Endodermal cell (in vitro differentiated cells): ENCODE measurements at regions not wholly inside any gene's neighbourhood (a gene's known extent, or its start where the extent isn't known, plus 50 kb on each side); places are given as distances from the start of the nearest gene placed in this dataset.

Experiments used
- DNase-seq: peaks from one replicate; pipeline ENCODE4 v3.0.0-alpha.2; 2017
- H3K27ac ChIP-seq: 2 replicates; pipeline ENCODE4 v1.5.1; 2013; ENCODE audit warnings: mild to moderate bottlenecking, low read depth, low read length, moderate library complexity
- H3K27me3 ChIP-seq: 2 replicates; pipeline ENCODE4 v1.6.1; 2013; ENCODE audit warnings: mild to moderate bottlenecking, low read length, moderate library complexity; ENCODE audit not compliant: insufficient read depth, control insufficient read depth, poor library complexity, severe bottlenecking
- H3K36me3 ChIP-seq: 2 replicates; pipeline ENCODE4 v1.7.0; 2013; ENCODE audit warnings: mild to moderate bottlenecking, low read length, moderate library complexity; ENCODE audit not compliant: control insufficient read depth, insufficient read depth
- H3K4me1 ChIP-seq: one replicate; pipeline ENCODE4 v1.7.0; 2013; ENCODE audit warnings: low read length; ENCODE audit not compliant: control insufficient read depth, insufficient read depth
- H3K4me3 ChIP-seq: 2 replicates; pipeline ENCODE4 v1.5.1; 2013; ENCODE audit warnings: mild to moderate bottlenecking, low read length, moderate library complexity
- H3K9ac ChIP-seq: 2 replicates; pipeline ENCODE4 v1.6.1; 2013; ENCODE audit warnings: mild to moderate bottlenecking, low read length, moderate library complexity; ENCODE audit not compliant: poor library complexity, severe bottlenecking; ENCODE audit errors: extremely low read depth
- H3K9me3 ChIP-seq: 2 replicates; pipeline ENCODE4 v1.6.1; 2013; ENCODE audit warnings: mild to moderate bottlenecking, low read length, moderate library complexity; ENCODE audit not compliant: control insufficient read depth
- H3K27ac Mint-ChIP-seq: 2 replicates; pipeline ENCODE4 v1.8.0; 2020; ENCODE audit warnings: mixed read lengths
- H3K27me3 Mint-ChIP-seq: 2 replicates; pipeline ENCODE4 v1.8.0; 2021; ENCODE audit warnings: mild to moderate bottlenecking, mixed read lengths; ENCODE audit not compliant: insufficient read depth
- H3K36me3 Mint-ChIP-seq: 2 replicates; pipeline ENCODE4 v1.8.0; 2020; ENCODE audit warnings: low read depth, mixed read lengths
- H3K4me1 Mint-ChIP-seq: 2 replicates; pipeline ENCODE4 v1.8.0; 2020; ENCODE audit warnings: mixed read lengths
- H3K4me3 Mint-ChIP-seq: 2 replicates; pipeline ENCODE4 v1.8.0; 2020; ENCODE audit warnings: mild to moderate bottlenecking, moderate library complexity, mixed read lengths
- H3K9me3 Mint-ChIP-seq: 2 replicates; pipeline ENCODE4 v1.8.0; 2020; ENCODE audit warnings: mild to moderate bottlenecking, mixed read lengths
- WGBS, 2 experiments: methylation state at CpG; one replicate each; pipeline versions ENCODE4 v1.1.5 to v1.1.7; 2013; ENCODE audit warnings: missing lambda C conversion rate in 2 of 2, mixed read lengths in 1 of 2; ENCODE audit not compliant: insufficient coverage in 1 of 2, insufficient read length in 1 of 2; 5-methylcytosine and 5-hydroxymethylcytosine counted together
- TF ChIP-seq, protein P1 (sequence below): fragments of 200-600 bp; sonication (generic); conservative IDR thresholded peaks from 2 replicates; pipeline ENCODE4 v1.5.0; 2021; ENCODE audit warnings: antibody characterized with exemption, mild to moderate bottlenecking

DNA sequence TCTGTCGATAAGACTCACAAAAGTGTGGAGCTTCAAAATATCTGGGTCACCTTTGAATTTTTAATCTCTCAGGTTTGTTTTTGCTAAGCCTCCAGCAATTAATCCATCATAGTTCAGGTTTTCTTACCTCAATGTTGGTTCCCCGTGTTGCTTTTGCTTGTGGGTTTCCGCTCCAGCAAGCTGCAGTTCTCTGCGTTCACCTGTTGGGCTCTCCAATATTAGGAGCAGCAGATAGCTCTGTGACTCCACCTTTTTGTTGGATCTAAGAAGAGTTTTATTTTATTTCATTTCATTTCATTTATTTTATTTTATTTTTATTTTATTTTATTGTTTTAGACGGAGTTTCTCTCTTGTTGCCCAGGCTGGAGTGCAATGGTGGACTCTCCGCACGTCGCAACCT lies 335.5 kb downstream of the COL11A1 start:
- no peak overlapping the region for H3K27ac Mint-ChIP-seq
- H3K4me3 Mint-ChIP-seq = no peak overlapping the region
- H3K36me3 Mint-ChIP-seq = no peaks in the 10 kb centered on the region
- Histone ChIP-seq H3K9ac (no peak overlapping the region), H3K4me3 (no peak overlapping the region), H3K27ac (no peak overlapping the region), H3K36me3 (no peaks in the 10 kb centered on the region), H3K9me3 (no peaks in the 10 kb centered on the region), H3K27me3 (no peaks in the 10 kb centered on the region), H3K4me1 (no peaks in the 10 kb centered on the region)
- no peaks in the 10 kb centered on the region for H3K9me3 Mint-ChIP-seq
- WGBS, 2 experiments = 71 to 80% methylated on average over 4 to 8 of the region's 8 CpGs
- no peaks in the 10 kb centered on the region for H3K27me3 Mint-ChIP-seq
- DNase-seq = peak; percentile 61
- TF ChIP-seq, protein P1, sequence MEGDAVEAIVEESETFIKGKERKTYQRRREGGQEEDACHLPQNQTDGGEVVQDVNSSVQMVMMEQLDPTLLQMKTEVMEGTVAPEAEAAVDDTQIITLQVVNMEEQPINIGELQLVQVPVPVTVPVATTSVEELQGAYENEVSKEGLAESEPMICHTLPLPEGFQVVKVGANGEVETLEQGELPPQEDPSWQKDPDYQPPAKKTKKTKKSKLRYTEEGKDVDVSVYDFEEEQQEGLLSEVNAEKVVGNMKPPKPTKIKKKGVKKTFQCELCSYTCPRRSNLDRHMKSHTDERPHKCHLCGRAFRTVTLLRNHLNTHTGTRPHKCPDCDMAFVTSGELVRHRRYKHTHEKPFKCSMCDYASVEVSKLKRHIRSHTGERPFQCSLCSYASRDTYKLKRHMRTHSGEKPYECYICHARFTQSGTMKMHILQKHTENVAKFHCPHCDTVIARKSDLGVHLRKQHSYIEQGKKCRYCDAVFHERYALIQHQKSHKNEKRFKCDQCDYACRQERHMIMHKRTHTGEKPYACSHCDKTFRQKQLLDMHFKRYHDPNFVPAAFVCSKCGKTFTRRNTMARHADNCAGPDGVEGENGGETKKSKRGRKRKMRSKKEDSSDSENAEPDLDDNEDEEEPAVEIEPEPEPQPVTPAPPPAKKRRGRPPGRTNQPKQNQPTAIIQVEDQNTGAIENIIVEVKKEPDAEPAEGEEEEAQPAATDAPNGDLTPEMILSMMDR = peak; percentile 63
- peaks cover 14% of the 10 kb centered on the region for H3K4me1 Mint-ChIP-seq

DNA sequence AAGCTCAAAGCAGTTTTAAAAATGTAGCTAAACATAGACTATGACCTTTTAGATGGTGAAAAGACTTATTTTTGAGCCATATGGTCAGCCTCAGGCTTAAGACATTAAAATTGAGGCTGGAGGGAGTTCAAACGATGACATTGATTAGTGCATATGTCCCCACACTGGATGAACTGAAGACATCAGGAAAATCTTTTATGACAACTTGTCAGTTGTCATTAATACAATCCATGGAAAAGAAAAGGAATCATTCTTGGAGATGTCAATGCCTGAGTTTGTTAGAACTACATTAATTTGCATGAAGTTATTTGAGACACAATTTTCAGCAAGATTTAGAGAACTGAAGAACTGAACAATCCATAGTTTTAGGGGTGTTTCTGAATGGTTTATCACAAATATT lies 349.9 kb downstream of the COL11A1 start:
- no peak overlapping the region for H3K27ac Mint-ChIP-seq
- H3K4me3 Mint-ChIP-seq = no peak overlapping the region
- H3K4me1 ChIP-seq = no peaks in the 10 kb centered on the region
- H3K4me1 Mint-ChIP-seq = no peaks in the 10 kb centered on the region
- no peak overlapping the region for H3K4me3 ChIP-seq
- no peaks in the 10 kb centered on the region for H3K36me3 Mint-ChIP-seq
- no peaks in the 10 kb centered on the region for H3K27me3 Mint-ChIP-seq
- H3K27me3 ChIP-seq = no peaks in the 10 kb centered on the region
- DNase-seq = no peak
- WGBS, 2 experiments = 86 to 100% methylated on average over 1 of the region's 1 CpG
- no peak overlapping the region for H3K9ac ChIP-seq
- no peaks in the 10 kb centered on the region for H3K9me3 Mint-ChIP-seq
- no peaks in the 10 kb centered on the region for H3K9me3 ChIP-seq
- no peaks in the 10 kb centered on the region for H3K36me3 ChIP-seq
- H3K27ac ChIP-seq = no peak overlapping the region
- TF ChIP-seq, protein P1 = no peak

DNA sequence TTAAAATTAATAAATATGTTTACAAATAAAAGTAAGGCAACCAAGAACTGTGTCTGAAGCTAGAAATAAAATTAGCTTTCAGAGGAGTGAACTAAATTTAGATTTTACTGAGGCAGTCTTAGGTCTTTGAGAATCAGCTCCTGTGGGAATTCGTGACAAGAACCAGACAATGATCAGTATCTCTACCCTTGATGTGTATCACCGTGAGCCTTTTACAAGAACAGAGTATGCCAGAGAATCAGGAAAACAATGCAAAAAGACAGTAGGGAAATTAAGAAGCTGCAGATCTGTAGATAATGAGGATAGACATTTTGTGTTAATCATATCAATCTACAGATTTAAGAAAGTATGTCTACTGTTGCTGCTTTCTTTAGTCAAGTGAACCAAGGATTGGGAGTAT lies 351.0 kb downstream of the COL11A1 start:
- Mint-ChIP-seq H3K27ac (no peak overlapping the region), H3K27me3 (no peaks in the 10 kb centered on the region), H3K36me3 (no peaks in the 10 kb centered on the region), H3K4me3 (no peak overlapping the region), H3K4me1 (no peaks in the 10 kb centered on the region), H3K9me3 (no peaks in the 10 kb centered on the region)
- WGBS, 2 experiments = 50 to 86% methylated on average over 1 to 2 of the region's 2 CpGs
- Histone ChIP-seq H3K27me3 (no peaks in the 10 kb centered on the region), H3K4me1 (no peaks in the 10 kb centered on the region), H3K27ac (no peak overlapping the region), H3K9ac (no peak overlapping the region), H3K36me3 (no peaks in the 10 kb centered on the region), H3K9me3 (no peaks in the 10 kb centered on the region), H3K4me3 (no peak overlapping the region)
- no peak for DNase-seq
- TF ChIP-seq, protein P1 = no peak
